ENCODE measurements at regions not wholly inside any gene's neighbourhood (a gene's known extent, or its start where the extent isn't known, plus 50 kb on each side); places are given as distances from the start of the nearest gene placed in this dataset.

- TF ChIP-seq CTCF (conservative IDR thresholded peaks at IDR 0.05; ENCODE audit: low read depth, low read length) (no peak), POLR2A (IDR thresholded peaks at IDR 0.05; ENCODE audit: low read depth, low read length) (no peak), RAD21 (IDR thresholded peaks at IDR 0.05; ENCODE audit: low read length) (no peak), MAFK (IDR thresholded peaks at IDR 0.05; ENCODE audit: low read depth, low read length) (no peak), CEBPB (IDR thresholded peaks at IDR 0.05; ENCODE audit: low read depth, low read length) (no peak), BHLHE40 (IDR thresholded peaks at IDR 0.05; ENCODE audit: low read depth, low read length) (no peak), USF2 (IDR thresholded peaks at IDR 0.05; ENCODE audit: low read depth, low read length) (no peak), FOS (IDR thresholded peaks at IDR 0.05; ENCODE audit: low read depth, low read length) (no peak), ELK1 (IDR thresholded peaks at IDR 0.05; ENCODE audit: borderline replicate concordance, low read depth, low read length) (no peak)
These were observed 644.7 kb downstream of the VRK1 start for GRCh38 chr14:97441740-97442362.

Data from IMR-90 (cell line).